B cell (primary cell): ENCODE measurements at regions not wholly inside any gene's neighbourhood (a gene's known extent, or its start where the extent isn't known, plus 50 kb on each side); places are given as distances from the start of the nearest gene placed in this dataset.

Experiments used
- CTCF ChIP-seq: fragments of 200-600 bp; IDR thresholded peaks from one replicate; pipeline ENCODE4 v1.8.0; 2022; ENCODE audit warnings: antibody characterized with exemption, mild to moderate bottlenecking
- EZH2 ChIP-seq: IDR thresholded peaks from 2 replicates; pipeline ENCODE4 v1.6.1; 2012; ENCODE audit warnings: borderline replicate concordance, low read depth, mild to moderate bottlenecking, moderate library complexity, low read length; ENCODE audit not compliant: insufficient read depth, poor library complexity, severe bottlenecking

GRCh38 chr3:189498995-189499704 lies 132.0 kb upstream of the TP63 start:
- TF ChIP-seq CTCF (no peak), EZH2 (no peak)
